ENCODE measurements at regions not wholly inside any gene's neighbourhood (a gene's known extent, or its start where the extent isn't known, plus 50 kb on each side); places are given as distances from the start of the nearest gene placed in this dataset.

DNA sequence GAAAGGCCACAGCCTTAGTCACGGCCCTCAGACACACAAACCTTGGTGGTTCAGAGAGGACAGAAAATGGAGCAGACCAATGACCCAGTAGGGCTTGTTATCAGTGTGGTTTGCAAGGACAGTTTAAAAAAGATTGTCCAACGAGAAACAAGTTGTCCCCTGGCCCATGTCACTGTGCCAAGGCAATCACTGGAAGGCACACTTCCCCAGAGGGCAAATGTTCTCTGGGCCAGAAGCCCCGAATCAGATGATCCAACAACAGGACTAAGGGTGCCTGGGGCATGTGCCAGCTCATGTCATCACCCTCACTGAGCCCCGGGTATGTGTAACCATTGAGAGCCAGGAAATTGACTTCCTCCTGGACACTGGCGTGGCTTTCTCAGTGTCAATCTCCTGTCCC, 950.1 kb upstream of the CTNND2 start:
- DNase-seq, result no peak
- no peaks in the 10 kb centered on the region for H3K4me1 ChIP-seq
- H3K27ac ChIP-seq, result no peak overlapping the region
- no peaks in the 10 kb centered on the region for H3K9me3 ChIP-seq
- H3K27me3 ChIP-seq, result no peaks in the 10 kb centered on the region
- H3K36me3 ChIP-seq, result no peaks in the 10 kb centered on the region
- intact Hi-C loops (cut with DNase I), result no loop called here
- TF ChIP-seq, protein P1, sequence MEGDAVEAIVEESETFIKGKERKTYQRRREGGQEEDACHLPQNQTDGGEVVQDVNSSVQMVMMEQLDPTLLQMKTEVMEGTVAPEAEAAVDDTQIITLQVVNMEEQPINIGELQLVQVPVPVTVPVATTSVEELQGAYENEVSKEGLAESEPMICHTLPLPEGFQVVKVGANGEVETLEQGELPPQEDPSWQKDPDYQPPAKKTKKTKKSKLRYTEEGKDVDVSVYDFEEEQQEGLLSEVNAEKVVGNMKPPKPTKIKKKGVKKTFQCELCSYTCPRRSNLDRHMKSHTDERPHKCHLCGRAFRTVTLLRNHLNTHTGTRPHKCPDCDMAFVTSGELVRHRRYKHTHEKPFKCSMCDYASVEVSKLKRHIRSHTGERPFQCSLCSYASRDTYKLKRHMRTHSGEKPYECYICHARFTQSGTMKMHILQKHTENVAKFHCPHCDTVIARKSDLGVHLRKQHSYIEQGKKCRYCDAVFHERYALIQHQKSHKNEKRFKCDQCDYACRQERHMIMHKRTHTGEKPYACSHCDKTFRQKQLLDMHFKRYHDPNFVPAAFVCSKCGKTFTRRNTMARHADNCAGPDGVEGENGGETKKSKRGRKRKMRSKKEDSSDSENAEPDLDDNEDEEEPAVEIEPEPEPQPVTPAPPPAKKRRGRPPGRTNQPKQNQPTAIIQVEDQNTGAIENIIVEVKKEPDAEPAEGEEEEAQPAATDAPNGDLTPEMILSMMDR (IDR thresholded peaks at IDR 0.05), result no peak
- H3K9ac ChIP-seq (ENCODE audit: low read depth in 2 of 2, low read length in 2 of 2), result no peak overlapping the region
- H3K4me3 ChIP-seq, result no peak overlapping the region

DNA sequence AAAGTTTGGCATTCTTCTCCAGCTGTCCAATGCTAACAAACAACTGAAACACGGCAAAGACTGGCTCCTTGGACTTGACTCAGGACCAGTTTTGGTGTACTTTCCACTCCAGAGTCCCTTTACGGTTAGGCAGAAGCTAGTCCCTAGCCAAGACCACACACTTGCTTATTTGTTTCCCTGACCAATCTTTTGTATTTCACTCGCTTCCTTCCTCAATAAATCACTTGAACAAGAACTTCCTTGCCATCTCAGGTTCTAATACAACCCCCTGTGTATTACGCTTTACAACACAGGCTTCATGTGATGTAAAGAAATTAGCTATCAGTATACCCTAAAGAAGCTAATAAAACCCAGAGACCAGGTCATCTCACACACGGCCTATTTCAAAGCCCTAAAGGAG, 947.5 kb upstream of the CTNND2 start:
- H3K4me3 ChIP-seq, result no peak overlapping the region
- TF ChIP-seq, protein P1 (IDR thresholded peaks at IDR 0.05), result no peak
- no peaks in the 10 kb centered on the region for H3K9me3 ChIP-seq
- no peak for DNase-seq
- no peak overlapping the region for H3K27ac ChIP-seq
- no peak overlapping the region for H3K9ac ChIP-seq (ENCODE audit: low read depth in 2 of 2, low read length in 2 of 2)
- H3K36me3 ChIP-seq, result no peaks in the 10 kb centered on the region
- intact Hi-C loops (cut with DNase I), result no loop called here
- no peaks in the 10 kb centered on the region for H3K27me3 ChIP-seq
- no peaks in the 10 kb centered on the region for H3K4me1 ChIP-seq

DNA sequence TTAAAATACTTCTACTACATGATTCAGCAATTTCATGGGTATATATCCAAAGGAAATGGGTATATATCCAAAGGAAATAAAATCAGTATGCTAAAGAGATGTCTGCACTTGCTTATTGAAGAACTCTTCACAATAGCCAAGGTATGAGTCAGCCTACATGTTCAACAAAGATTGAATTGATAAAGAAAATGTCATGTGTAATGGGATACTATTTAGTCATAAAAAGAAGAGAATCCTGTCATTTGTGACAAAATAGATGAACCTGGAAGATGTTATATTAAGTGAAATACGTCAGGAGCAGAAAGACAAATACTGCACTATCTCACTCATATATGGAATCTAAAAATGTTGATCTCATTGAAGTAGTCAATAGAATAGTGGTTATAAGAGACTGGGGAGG, 944.5 kb upstream of the CTNND2 start:
- no peaks in the 10 kb centered on the region for H3K9me3 ChIP-seq
- DNase-seq, result no peak
- no peaks in the 10 kb centered on the region for H3K27me3 ChIP-seq
- H3K27ac ChIP-seq, result no peak overlapping the region
- no peaks in the 10 kb centered on the region for H3K4me1 ChIP-seq
- TF ChIP-seq, protein P1 (IDR thresholded peaks at IDR 0.05), result no peak
- intact Hi-C loops (cut with DNase I), result no loop called here
- no peak overlapping the region for H3K4me3 ChIP-seq
- no peaks in the 10 kb centered on the region for H3K36me3 ChIP-seq
- no peak overlapping the region for H3K9ac ChIP-seq (ENCODE audit: low read depth in 2 of 2, low read length in 2 of 2)

DNA sequence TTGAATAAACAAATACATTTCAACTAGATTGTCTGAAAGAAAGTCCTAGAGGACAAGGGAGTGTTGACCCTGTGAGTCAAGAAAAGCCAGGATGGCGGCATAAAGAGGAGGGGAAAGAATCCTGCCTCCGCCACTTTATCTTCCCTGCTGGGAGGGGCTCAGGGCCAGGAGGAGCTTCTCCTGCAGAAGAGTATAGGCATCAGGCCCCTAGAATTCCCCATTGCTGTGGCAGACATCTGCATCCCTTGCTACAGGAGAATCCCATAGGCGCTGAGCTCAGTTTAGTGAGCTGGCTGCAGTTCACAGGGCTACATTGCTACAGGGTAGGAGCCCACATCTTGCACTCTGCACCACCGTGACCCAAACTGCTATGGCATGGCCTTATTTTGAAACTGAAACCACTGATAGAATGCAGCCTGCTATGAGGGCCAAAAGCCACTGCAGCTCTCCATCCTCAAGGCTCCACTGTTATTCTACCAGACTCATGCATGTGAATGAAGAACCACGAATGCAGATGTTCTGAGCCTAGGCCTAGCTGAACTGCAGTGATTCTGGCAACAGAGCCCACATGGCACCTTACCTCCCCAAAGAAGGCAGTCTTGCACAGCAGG, 941.4 kb upstream of the CTNND2 start:
- Histone ChIP-seq H3K4me1 (no peaks in the 10 kb centered on the region), H3K36me3 (no peaks in the 10 kb centered on the region), H3K27ac (no peak overlapping the region), H3K27me3 (no peaks in the 10 kb centered on the region), H3K9ac (ENCODE audit: low read depth in 2 of 2, low read length in 2 of 2) (no peak overlapping the region), H3K9me3 (no peaks in the 10 kb centered on the region), H3K4me3 (no peak overlapping the region)
- no peak for DNase-seq
- intact Hi-C loops (cut with DNase I), result no loop called here
- TF ChIP-seq, protein P1 (IDR thresholded peaks at IDR 0.05), result no peak

DNA sequence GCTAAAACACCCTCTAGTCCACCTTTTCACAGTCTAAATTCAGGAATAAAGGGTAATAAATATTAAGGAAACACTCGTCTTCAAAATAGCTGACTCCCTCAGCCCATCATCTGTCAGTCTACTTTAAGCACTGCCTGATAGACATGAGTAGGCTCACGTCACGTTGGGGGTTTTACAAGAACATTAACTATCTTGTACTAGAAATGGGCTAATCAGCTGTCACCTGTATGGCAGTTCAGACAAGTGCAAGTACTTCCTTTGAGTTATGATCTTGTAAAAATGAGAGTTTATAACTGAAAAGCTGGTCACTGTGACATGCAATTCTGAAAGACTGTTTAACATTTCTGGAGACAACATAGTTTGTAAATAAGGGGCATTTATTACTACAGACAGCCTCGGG, 936.7 kb upstream of the CTNND2 start:
- intact Hi-C loops (cut with DNase I), result no loop called here
- Histone ChIP-seq H3K27me3 (no peaks in the 10 kb centered on the region), H3K36me3 (no peaks in the 10 kb centered on the region), H3K27ac (no peak overlapping the region), H3K9ac (ENCODE audit: low read depth in 2 of 2, low read length in 2 of 2) (no peak overlapping the region), H3K4me3 (no peak overlapping the region), H3K9me3 (no peaks in the 10 kb centered on the region), H3K4me1 (no peaks in the 10 kb centered on the region)
- DNase-seq, result no peak
- TF ChIP-seq, protein P1 (IDR thresholded peaks at IDR 0.05), result no peak

All from colonic mucosa (tissue), 4 donors.